Endodermal cell (in vitro differentiated cells): ENCODE measurements at regions not wholly inside any gene's neighbourhood (a gene's known extent, or its start where the extent isn't known, plus 50 kb on each side); places are given as distances from the start of the nearest gene placed in this dataset.

ENCODE experiments used
- DNase-seq: peaks from one replicate; pipeline ENCODE4 v3.0.0-alpha.2; 2017
- H3K27ac ChIP-seq: 2 replicates; pipeline ENCODE4 v1.5.1; 2013; ENCODE audit warnings: mild to moderate bottlenecking, low read depth, low read length, moderate library complexity
- H3K27me3 ChIP-seq: 2 replicates; pipeline ENCODE4 v1.6.1; 2013; ENCODE audit warnings: mild to moderate bottlenecking, low read length, moderate library complexity; ENCODE audit not compliant: insufficient read depth, control insufficient read depth, poor library complexity, severe bottlenecking
- H3K36me3 ChIP-seq: 2 replicates; pipeline ENCODE4 v1.7.0; 2013; ENCODE audit warnings: mild to moderate bottlenecking, low read length, moderate library complexity; ENCODE audit not compliant: control insufficient read depth, insufficient read depth
- H3K4me1 ChIP-seq: one replicate; pipeline ENCODE4 v1.7.0; 2013; ENCODE audit warnings: low read length; ENCODE audit not compliant: control insufficient read depth, insufficient read depth
- H3K4me3 ChIP-seq: 2 replicates; pipeline ENCODE4 v1.5.1; 2013; ENCODE audit warnings: mild to moderate bottlenecking, low read length, moderate library complexity
- H3K9ac ChIP-seq: 2 replicates; pipeline ENCODE4 v1.6.1; 2013; ENCODE audit warnings: mild to moderate bottlenecking, low read length, moderate library complexity; ENCODE audit not compliant: poor library complexity, severe bottlenecking; ENCODE audit errors: extremely low read depth
- H3K9me3 ChIP-seq: 2 replicates; pipeline ENCODE4 v1.6.1; 2013; ENCODE audit warnings: mild to moderate bottlenecking, low read length, moderate library complexity; ENCODE audit not compliant: control insufficient read depth
- H3K27ac Mint-ChIP-seq: 2 replicates; pipeline ENCODE4 v1.8.0; 2020; ENCODE audit warnings: mixed read lengths
- H3K27me3 Mint-ChIP-seq: 2 replicates; pipeline ENCODE4 v1.8.0; 2021; ENCODE audit warnings: mild to moderate bottlenecking, mixed read lengths; ENCODE audit not compliant: insufficient read depth
- H3K36me3 Mint-ChIP-seq: 2 replicates; pipeline ENCODE4 v1.8.0; 2020; ENCODE audit warnings: low read depth, mixed read lengths
- H3K4me1 Mint-ChIP-seq: 2 replicates; pipeline ENCODE4 v1.8.0; 2020; ENCODE audit warnings: mixed read lengths
- H3K4me3 Mint-ChIP-seq: 2 replicates; pipeline ENCODE4 v1.8.0; 2020; ENCODE audit warnings: mild to moderate bottlenecking, moderate library complexity, mixed read lengths
- H3K9me3 Mint-ChIP-seq: 2 replicates; pipeline ENCODE4 v1.8.0; 2020; ENCODE audit warnings: mild to moderate bottlenecking, mixed read lengths
- WGBS, 2 experiments: methylation state at CpG; one replicate each; pipeline versions ENCODE4 v1.1.5 to v1.1.7; 2013; ENCODE audit warnings: missing lambda C conversion rate in 2 of 2, mixed read lengths in 1 of 2; ENCODE audit not compliant: insufficient coverage in 1 of 2, insufficient read length in 1 of 2; 5-methylcytosine and 5-hydroxymethylcytosine counted together
- TF ChIP-seq, protein P1 (sequence below): fragments of 200-600 bp; sonication (generic); conservative IDR thresholded peaks from 2 replicates; pipeline ENCODE4 v1.5.0; 2021; ENCODE audit warnings: antibody characterized with exemption, mild to moderate bottlenecking

- H3K4me1 Mint-ChIP-seq, result peaks cover 37% of the 10 kb centered on the region
- no peak overlapping the region for H3K4me3 Mint-ChIP-seq
- Histone ChIP-seq H3K4me3 (no peak overlapping the region), H3K9me3 (no peaks in the 10 kb centered on the region), H3K27me3 (no peaks in the 10 kb centered on the region), H3K27ac (no peak overlapping the region), H3K9ac (no peak overlapping the region), H3K36me3 (no peaks in the 10 kb centered on the region), H3K4me1 (no peaks in the 10 kb centered on the region)
- 74 to 91% methylated on average over 2 to 4 of the region's 4 CpGs for WGBS, 2 experiments
- no peaks in the 10 kb centered on the region for H3K36me3 Mint-ChIP-seq
- H3K9me3 Mint-ChIP-seq, result no peaks in the 10 kb centered on the region
- H3K27me3 Mint-ChIP-seq, result no peaks in the 10 kb centered on the region
- DNase-seq, result peak; percentile 46
- TF ChIP-seq, protein P1, sequence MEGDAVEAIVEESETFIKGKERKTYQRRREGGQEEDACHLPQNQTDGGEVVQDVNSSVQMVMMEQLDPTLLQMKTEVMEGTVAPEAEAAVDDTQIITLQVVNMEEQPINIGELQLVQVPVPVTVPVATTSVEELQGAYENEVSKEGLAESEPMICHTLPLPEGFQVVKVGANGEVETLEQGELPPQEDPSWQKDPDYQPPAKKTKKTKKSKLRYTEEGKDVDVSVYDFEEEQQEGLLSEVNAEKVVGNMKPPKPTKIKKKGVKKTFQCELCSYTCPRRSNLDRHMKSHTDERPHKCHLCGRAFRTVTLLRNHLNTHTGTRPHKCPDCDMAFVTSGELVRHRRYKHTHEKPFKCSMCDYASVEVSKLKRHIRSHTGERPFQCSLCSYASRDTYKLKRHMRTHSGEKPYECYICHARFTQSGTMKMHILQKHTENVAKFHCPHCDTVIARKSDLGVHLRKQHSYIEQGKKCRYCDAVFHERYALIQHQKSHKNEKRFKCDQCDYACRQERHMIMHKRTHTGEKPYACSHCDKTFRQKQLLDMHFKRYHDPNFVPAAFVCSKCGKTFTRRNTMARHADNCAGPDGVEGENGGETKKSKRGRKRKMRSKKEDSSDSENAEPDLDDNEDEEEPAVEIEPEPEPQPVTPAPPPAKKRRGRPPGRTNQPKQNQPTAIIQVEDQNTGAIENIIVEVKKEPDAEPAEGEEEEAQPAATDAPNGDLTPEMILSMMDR, result no peak
- no peak overlapping the region for H3K27ac Mint-ChIP-seq
Observed at GRCh38 chr13:72430923-72431322, 296.5 kb downstream of the MZT1 start.

GRCh38 chr13:72427757-72428528, 299.5 kb downstream of the MZT1 start:
- H3K9ac ChIP-seq, result no peak overlapping the region
- Mint-ChIP-seq H3K4me3 (no peak overlapping the region), H3K27ac (no peak overlapping the region)

DNA sequence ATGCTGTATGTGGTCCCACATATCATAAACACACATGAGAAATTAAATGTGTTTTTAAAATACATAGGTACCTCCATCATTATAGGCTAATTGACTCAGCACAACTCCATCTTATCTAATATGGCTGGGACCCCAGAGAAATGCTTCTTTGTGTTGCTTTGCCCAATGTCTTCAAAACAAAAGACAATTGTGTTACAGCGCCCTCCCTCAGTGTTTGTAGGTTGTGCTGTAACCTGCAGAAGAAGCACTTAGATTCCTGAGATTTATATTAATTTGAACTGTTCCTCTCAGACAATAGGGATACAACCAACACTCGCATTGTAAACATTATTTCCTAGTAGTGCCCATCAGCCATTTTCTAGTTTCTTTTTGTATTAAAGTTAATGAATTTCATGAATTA, 303.4 kb downstream of the MZT1 start:
- Histone ChIP-seq H3K36me3 (no peaks in the 10 kb centered on the region), H3K9ac (no peak overlapping the region), H3K9me3 (no peaks in the 10 kb centered on the region), H3K27ac (no peak overlapping the region), H3K27me3 (no peaks in the 10 kb centered on the region), H3K4me3 (no peak overlapping the region), H3K4me1 (no peaks in the 10 kb centered on the region)
- DNase-seq, result no peak
- Mint-ChIP-seq H3K36me3 (no peaks in the 10 kb centered on the region), H3K9me3 (no peaks in the 10 kb centered on the region), H3K4me3 (no peak overlapping the region), H3K4me1 (no peaks in the 10 kb centered on the region), H3K27ac (no peak overlapping the region), H3K27me3 (no peaks in the 10 kb centered on the region)
- TF ChIP-seq, protein P1, result peak; percentile 51
- 89 to 98% methylated on average over 1 to 2 of the region's 2 CpGs for WGBS, 2 experiments

More at GRCh38 chr13:72427757-72428528, 299.5 kb downstream of the MZT1 start:
- H3K9me3 Mint-ChIP-seq, result no peaks in the 10 kb centered on the region
- peaks cover 24% of the 10 kb centered on the region for H3K4me1 Mint-ChIP-seq
- 77 to 93% methylated on average over 3 to 7 of the region's 7 CpGs for WGBS, 2 experiments
- Histone ChIP-seq H3K4me1 (no peaks in the 10 kb centered on the region), H3K36me3 (no peaks in the 10 kb centered on the region), H3K27me3 (no peaks in the 10 kb centered on the region), H3K4me3 (no peak overlapping the region), H3K9me3 (no peaks in the 10 kb centered on the region), H3K27ac (no peak overlapping the region)
- H3K36me3 Mint-ChIP-seq, result no peaks in the 10 kb centered on the region
- TF ChIP-seq, protein P1, result no peak
- no peaks in the 10 kb centered on the region for H3K27me3 Mint-ChIP-seq
- DNase-seq, result no peak
